ENCODE measurements at regions not wholly inside any gene's neighbourhood (a gene's known extent, or its start where the extent isn't known, plus 50 kb on each side); places are given as distances from the start of the nearest gene placed in this dataset.
"Not testable (repeated sequence)": the region's sequence is repeated elsewhere in the genome, so short reads cannot be mapped to it uniquely, and the experiment has no call there.

DNA sequence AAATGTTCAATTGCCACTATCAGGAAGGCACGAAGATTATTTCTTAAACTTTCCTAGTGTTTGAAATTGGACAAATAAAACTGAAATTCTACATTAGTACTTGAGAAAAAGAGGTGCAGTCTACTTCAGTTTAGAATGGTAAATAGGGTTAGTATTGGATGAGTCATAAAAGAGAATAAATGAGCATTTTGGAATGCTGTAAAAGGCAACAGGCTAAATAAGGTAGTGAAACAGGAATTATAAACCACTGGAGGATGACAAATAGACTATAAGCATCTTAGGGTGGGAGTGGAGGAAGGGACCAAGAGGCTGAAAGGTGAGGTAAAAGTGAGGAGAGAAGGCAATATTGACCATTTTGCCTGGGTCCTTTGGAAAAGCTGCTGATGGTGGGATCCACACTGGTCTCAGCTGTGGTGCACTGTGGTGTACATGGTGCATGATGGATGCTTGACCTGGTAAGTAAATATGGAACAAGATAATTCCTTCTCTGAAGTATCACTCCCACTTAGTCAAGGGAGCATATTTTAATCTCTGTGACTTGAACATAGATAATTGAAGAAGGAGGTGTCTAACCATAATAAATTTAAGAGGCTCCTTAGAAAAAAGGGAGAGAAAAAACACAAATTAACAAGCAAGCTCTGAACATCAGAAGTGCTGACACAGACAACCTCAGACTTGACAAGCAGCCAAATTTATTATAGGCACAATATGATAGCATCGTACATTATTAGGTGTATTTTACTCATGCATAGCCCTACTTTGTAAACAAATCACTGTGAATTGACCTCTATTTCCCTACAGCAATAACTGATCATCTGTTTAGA, 76.4 kb upstream of the SCIN start:
- Mint-ChIP-seq H3K4me3 (no peak overlapping the region), H3K36me3 (no peaks in the 10 kb centered on the region), H3K4me1 (no peaks in the 10 kb centered on the region), H3K27ac (no peak overlapping the region), H3K9me3 (no peaks in the 10 kb centered on the region)
- ATAC-seq, result no peak
- DNase-seq (ENCODE audit: low spot score in 2 of 2), result no peak

DNA sequence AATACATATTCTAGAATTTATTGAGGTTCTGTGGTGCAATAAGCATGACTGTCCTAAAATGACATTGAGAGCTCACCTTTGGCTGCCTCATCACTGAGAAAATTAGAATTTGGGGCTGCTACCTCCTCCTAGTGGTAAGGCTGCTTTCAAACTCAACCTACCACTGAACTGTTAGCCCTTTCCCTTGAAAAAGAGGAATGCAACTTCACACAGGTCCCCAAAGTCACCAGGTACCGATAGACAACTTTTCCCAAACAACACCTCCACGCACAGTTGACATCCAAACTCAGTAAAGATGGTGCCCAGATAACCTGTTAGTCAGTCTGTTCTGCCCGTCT, 75.9 kb upstream of the SCIN start:
- ATAC-seq, result no peak
- no peak overlapping the region for H3K27ac Mint-ChIP-seq
- H3K36me3 Mint-ChIP-seq, result no peaks in the 10 kb centered on the region
- DNase-seq (ENCODE audit: low spot score in 2 of 2), result no peak
- H3K4me1 Mint-ChIP-seq, result no peaks in the 10 kb centered on the region
- no peak overlapping the region for H3K4me3 Mint-ChIP-seq
- H3K9me3 Mint-ChIP-seq, result no peaks in the 10 kb centered on the region

DNA sequence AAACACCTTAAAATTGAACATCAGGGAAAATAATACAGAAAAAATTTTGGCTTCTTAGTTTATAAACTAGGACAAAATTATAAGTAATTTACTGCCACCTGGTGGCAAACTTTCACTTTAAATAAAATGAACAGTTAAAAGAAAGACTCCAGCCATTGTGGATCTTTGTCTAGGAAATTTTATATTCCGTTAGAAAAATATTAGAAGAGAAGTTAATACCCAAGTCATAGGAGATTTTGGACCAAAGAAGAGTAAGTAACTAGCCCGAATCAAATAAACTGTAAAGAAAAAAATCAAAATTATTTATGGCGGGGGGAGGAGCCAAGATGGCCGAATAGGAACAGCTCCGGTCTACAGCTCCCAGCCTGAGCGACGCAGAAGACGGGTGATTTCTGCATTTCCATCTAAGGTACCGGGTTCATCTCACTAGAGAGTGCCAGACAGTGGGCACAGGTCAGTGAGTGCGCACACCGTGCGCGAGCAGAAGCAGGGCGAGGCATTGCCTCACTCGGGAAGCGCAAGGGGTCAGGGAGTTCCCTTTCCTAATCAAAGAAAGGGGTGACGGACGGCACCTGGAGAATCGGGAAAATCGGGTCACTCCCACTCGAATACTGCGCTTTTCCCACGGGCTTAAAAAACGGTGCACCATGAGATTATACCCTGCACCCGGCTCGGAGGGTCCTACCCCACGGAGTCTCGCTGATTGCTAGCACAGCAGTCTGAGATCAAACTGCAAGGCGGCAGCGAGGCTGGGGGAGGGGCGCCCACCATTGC, 73.4 kb upstream of the SCIN start:
- not testable (repeated sequence) for ATAC-seq, H3K36me3 Mint-ChIP-seq, H3K4me3 Mint-ChIP-seq

DNA sequence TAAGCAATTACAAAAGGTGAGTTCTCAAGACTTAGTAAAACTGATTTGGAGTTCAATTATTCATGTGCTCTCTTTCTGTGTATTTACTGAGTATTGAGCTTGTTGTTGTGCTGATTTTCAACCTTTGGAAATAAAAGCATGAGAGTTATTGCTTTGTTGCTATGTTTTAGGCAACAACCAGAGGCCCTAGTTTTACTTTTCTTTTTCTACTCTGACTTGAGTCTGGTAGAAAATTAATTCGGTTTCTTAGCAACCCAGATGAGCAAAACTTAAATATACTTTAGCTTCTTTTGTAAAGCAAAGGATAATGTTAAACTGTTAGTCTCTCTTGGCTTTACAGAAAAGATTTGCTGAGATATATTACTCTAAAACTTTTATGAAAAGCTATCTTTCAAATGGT, 66.4 kb upstream of the SCIN start:
- Mint-ChIP-seq H3K4me3 (no peak overlapping the region), H3K9me3 (no peaks in the 10 kb centered on the region)
- ATAC-seq, result no peak

More for the DNA sequence above, 73.4 kb upstream of the SCIN start:
- H3K27ac Mint-ChIP-seq; DNase-seq (ENCODE audit: low spot score in 2 of 2); H3K9me3 Mint-ChIP-seq; H3K4me1 Mint-ChIP-seq: not testable (repeated sequence)

DNA sequence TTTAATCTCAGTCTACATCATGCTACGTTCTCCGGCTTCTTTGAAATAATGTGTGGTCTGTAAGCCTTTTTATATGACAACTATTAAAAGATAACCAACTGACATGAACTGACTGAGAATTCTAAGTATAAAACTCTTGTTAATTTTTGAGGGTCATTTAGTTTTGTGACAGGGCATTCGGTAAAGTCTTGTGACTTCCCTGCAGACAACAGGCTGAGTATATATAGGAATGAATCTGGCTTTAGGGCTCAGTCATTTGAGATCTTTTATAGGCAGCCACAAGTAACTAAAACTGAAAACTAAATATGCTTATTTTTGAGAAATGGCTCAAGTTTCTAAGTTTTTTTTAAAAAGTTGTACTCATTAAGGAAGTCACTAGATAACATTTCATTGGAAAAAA, 62.5 kb upstream of the SCIN start:
- Mint-ChIP-seq H3K27ac (no peak overlapping the region), H3K4me1 (no peaks in the 10 kb centered on the region), H3K4me3 (no peak overlapping the region), H3K9me3 (no peaks in the 10 kb centered on the region), H3K36me3 (no peaks in the 10 kb centered on the region)
- ATAC-seq (no peak), DNase-seq (ENCODE audit: low spot score in 2 of 2) (no peak)

More for the DNA sequence above, 66.4 kb upstream of the SCIN start:
- no peaks in the 10 kb centered on the region for H3K4me1 Mint-ChIP-seq
- DNase-seq (ENCODE audit: low spot score in 2 of 2), result no peak
- H3K36me3 Mint-ChIP-seq, result no peaks in the 10 kb centered on the region
- no peak overlapping the region for H3K27ac Mint-ChIP-seq

DNA sequence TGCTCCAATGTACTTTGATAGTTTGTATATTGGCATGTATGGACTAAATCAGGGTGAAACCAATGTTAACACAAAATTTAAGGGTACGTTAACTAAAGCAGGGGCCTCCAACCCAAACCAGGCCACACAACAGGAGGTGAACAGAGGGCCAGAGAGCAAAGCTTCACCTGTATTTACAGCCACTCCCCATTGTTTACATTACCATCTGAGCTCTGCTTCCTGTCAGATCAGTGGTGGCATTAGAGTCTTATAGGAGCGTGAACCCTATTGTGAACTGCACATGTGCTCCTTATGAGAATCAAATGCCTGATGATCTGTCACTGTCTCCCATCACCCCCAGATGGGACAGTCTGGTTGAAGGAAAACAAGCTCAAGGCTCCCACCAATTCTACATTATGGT, 62.0 kb upstream of the SCIN start:
- DNase-seq (ENCODE audit: low spot score in 2 of 2) (no peak), ATAC-seq (no peak)
- H3K9me3 Mint-ChIP-seq, result no peaks in the 10 kb centered on the region
- no peaks in the 10 kb centered on the region for H3K4me1 Mint-ChIP-seq
- H3K36me3 Mint-ChIP-seq, result no peaks in the 10 kb centered on the region
- no peak overlapping the region for H3K27ac Mint-ChIP-seq
- H3K4me3 Mint-ChIP-seq, result no peak overlapping the region

DNA sequence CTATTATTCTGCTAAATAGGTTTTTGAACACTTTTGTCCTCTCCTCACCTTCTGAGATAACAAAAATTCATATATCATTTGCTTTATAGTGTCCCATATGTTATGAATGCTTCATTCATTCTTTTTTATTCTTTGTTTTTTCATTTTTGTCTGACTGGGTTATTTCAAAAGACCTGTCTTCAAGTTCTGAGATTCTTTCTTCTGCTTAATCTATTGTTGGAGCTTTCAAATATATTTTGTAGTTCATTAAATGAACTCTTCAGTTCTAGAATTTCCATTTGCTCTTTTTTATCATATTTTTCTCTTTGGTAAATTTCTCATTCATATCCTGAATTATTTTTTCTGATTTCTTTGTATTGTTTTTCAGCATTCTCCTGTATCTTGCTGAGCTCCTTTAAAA, 53.1 kb upstream of the SCIN start:
- DNase-seq (ENCODE audit: low spot score in 2 of 2) (no peak), ATAC-seq (no peak)
- Mint-ChIP-seq H3K4me1 (no peaks in the 10 kb centered on the region), H3K27ac (no peak overlapping the region), H3K4me3 (no peak overlapping the region), H3K36me3 (no peaks in the 10 kb centered on the region), H3K9me3 (peaks cover 8% of the 10 kb centered on the region)

DNA sequence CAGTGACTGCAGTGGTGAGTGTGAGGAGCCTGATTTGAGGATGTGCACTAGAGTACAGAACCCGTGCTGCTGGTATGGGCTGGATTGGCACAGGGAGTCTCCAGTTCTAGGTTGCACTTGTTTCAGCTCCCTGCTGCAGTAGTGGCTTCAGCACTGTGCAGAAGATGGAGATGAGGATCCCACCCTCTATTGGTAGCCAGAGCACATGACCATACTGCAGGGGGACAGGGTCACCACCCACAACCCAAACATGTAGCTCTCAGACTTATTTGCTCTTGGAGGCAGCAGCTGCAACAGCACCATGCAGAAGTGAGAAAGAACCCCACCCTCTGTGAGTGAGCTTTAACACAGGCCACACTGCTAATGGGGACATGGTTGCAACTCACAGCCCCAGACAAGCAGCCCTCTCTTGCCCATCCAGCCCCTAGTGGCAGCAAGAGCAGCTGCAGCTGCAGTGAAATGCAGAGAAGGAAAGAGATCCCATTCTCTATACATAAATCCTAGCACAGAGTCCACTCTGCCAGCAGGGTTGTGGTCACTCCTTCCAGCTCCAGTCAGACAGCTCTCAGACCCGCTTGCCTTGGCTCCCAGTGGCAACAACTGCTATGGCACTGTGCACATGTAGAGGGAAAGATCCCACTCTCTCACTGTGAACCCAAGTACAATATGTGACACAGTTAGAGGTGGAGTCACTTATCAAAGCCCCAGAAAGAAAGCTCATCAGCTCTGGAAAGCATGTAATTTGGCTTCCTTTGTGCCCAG, 51.4 kb upstream of the SCIN start:
- Mint-ChIP-seq H3K36me3 (no peaks in the 10 kb centered on the region), H3K4me1 (no peaks in the 10 kb centered on the region), H3K27ac (no peak overlapping the region), H3K9me3 (peaks cover 8% of the 10 kb centered on the region), H3K4me3 (no peak overlapping the region)
- no peak for DNase-seq (ENCODE audit: low spot score in 2 of 2)
- ATAC-seq, result peak; percentile 50

DNA sequence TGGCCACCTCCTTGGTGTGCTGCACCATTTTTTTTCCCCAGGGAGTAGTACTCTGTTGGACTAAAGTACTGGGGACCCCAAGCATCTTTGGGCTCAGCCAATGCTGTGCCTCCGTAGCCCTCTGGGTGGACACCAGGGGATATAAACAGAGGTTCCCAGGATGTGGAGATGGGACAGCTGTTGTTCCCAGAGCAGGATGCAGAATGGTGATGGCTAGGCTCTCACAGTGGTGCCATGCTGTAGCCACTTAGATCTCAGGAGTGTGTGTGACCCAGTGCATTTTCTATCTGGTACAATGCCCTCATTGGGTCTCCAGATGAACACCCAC, 50.9 kb upstream of the SCIN start:
- no peak overlapping the region for H3K4me3 Mint-ChIP-seq

More for the DNA sequence above, 50.9 kb upstream of the SCIN start:
- Mint-ChIP-seq H3K9me3 (peaks cover 8% of the 10 kb centered on the region), H3K36me3 (no peaks in the 10 kb centered on the region), H3K4me1 (no peaks in the 10 kb centered on the region), H3K27ac (no peak overlapping the region)
- ATAC-seq, result peak; percentile 40
- no peak for DNase-seq (ENCODE audit: low spot score in 2 of 2)
